ENCODE measurements at regions not wholly inside any gene's neighbourhood (a gene's known extent, or its start where the extent isn't known, plus 50 kb on each side); places are given as distances from the start of the nearest gene placed in this dataset.
A peak's percentile ranks its signal among the peaks of the same experiment; 100 is the strongest.

- H3K36me3 ChIP-seq (ENCODE audit: control insufficient read depth in 2 of 2, insufficient read depth in 2 of 2, low read length in 2 of 2), result no peaks in the 10 kb centered on the region
- no peaks in the 10 kb centered on the region for H3K9me3 ChIP-seq (ENCODE audit: control insufficient read depth in 2 of 2, low read length in 2 of 2)
- H3K4me3 ChIP-seq (ENCODE audit: low read length in 2 of 2), result no peak overlapping the region
- H3K9ac ChIP-seq (ENCODE audit: low read depth in 1 of 2, low read length in 2 of 2), result no peak overlapping the region
- H3K27me3 ChIP-seq (ENCODE audit: control insufficient read depth in 2 of 2, insufficient read depth in 2 of 2, low read length in 2 of 2), result no peaks in the 10 kb centered on the region
- H3K4me1 ChIP-seq (ENCODE audit: control insufficient read depth in 2 of 2, insufficient read depth in 2 of 2, low read length in 2 of 2), result peaks cover 46 to 56% of the 10 kb centered on the region in 2 donors
- H3K27ac ChIP-seq (ENCODE audit: low read depth in 2 of 2, low read length in 2 of 2), result peak overlapping the region in 1 of 2 donors; percentile 17
Measured at GRCh38 chr2:43171789-43172188, 54.6 kb downstream of the ZFP36L2 start.

GRCh38 chr2:43170405-43171105 is 55.9 kb downstream of the ZFP36L2 start:
- H3K4me1 ChIP-seq (ENCODE audit: control insufficient read depth in 2 of 2, insufficient read depth in 2 of 2, low read length in 2 of 2), result peaks cover 46 to 56% of the 10 kb centered on the region in 2 donors
- H3K9ac ChIP-seq (ENCODE audit: low read depth in 1 of 2, low read length in 2 of 2), result peak overlapping the region; percentile 66 to 94
- H3K9me3 ChIP-seq (ENCODE audit: control insufficient read depth in 2 of 2, low read length in 2 of 2), result no peaks in the 10 kb centered on the region
- peak overlapping the region; percentile 58 to 61 for H3K4me3 ChIP-seq (ENCODE audit: low read length in 2 of 2)
- H3K27me3 ChIP-seq (ENCODE audit: control insufficient read depth in 2 of 2, insufficient read depth in 2 of 2, low read length in 2 of 2), result no peaks in the 10 kb centered on the region
- H3K36me3 ChIP-seq (ENCODE audit: control insufficient read depth in 2 of 2, insufficient read depth in 2 of 2, low read length in 2 of 2), result no peaks in the 10 kb centered on the region
- H3K27ac ChIP-seq (ENCODE audit: low read depth in 2 of 2, low read length in 2 of 2), result peak overlapping the region; percentile 94 to 97

- peak overlapping the region; percentile 58 to 61 for H3K4me3 ChIP-seq (ENCODE audit: low read length in 2 of 2)
- H3K27me3 ChIP-seq (ENCODE audit: control insufficient read depth in 2 of 2, insufficient read depth in 2 of 2, low read length in 2 of 2), result no peaks in the 10 kb centered on the region
- H3K36me3 ChIP-seq (ENCODE audit: control insufficient read depth in 2 of 2, insufficient read depth in 2 of 2, low read length in 2 of 2), result no peaks in the 10 kb centered on the region
- H3K9ac ChIP-seq (ENCODE audit: low read depth in 1 of 2, low read length in 2 of 2), result peak overlapping the region; percentile 66 to 94
- peak overlapping the region; percentile 94 to 97 for H3K27ac ChIP-seq (ENCODE audit: low read depth in 2 of 2, low read length in 2 of 2)
- peaks cover 42 to 58% of the 10 kb centered on the region in 2 donors for H3K4me1 ChIP-seq (ENCODE audit: control insufficient read depth in 2 of 2, insufficient read depth in 2 of 2, low read length in 2 of 2)
- no peaks in the 10 kb centered on the region for H3K9me3 ChIP-seq (ENCODE audit: control insufficient read depth in 2 of 2, low read length in 2 of 2)
Measured at GRCh38 chr2:43169987-43170386, 56.4 kb downstream of the ZFP36L2 start.

- no peaks in the 10 kb centered on the region for H3K36me3 ChIP-seq (ENCODE audit: control insufficient read depth in 2 of 2, insufficient read depth in 2 of 2, low read length in 2 of 2)
- peaks cover 43 to 58% of the 10 kb centered on the region in 2 donors for H3K4me1 ChIP-seq (ENCODE audit: control insufficient read depth in 2 of 2, insufficient read depth in 2 of 2, low read length in 2 of 2)
- H3K9me3 ChIP-seq (ENCODE audit: control insufficient read depth in 2 of 2, low read length in 2 of 2), result no peaks in the 10 kb centered on the region
- peak overlapping the region; percentile 66 to 94 for H3K9ac ChIP-seq (ENCODE audit: low read depth in 1 of 2, low read length in 2 of 2)
- no peaks in the 10 kb centered on the region for H3K27me3 ChIP-seq (ENCODE audit: control insufficient read depth in 2 of 2, insufficient read depth in 2 of 2, low read length in 2 of 2)
- H3K4me3 ChIP-seq (ENCODE audit: low read length in 2 of 2), result peak overlapping the region; percentile 58 to 61
- peak overlapping the region; percentile 94 to 97 for H3K27ac ChIP-seq (ENCODE audit: low read depth in 2 of 2, low read length in 2 of 2)
Measured at GRCh38 chr2:43169099-43169945, 57.1 kb downstream of the ZFP36L2 start.

- Histone ChIP-seq H3K4me1 (ENCODE audit: control insufficient read depth in 2 of 2, insufficient read depth in 2 of 2, low read length in 2 of 2) (peaks cover 48 to 64% of the 10 kb centered on the region in 2 donors), H3K4me3 (ENCODE audit: low read length in 2 of 2) (no peak overlapping the region), H3K9me3 (ENCODE audit: control insufficient read depth in 2 of 2, low read length in 2 of 2) (no peaks in the 10 kb centered on the region), H3K27me3 (ENCODE audit: control insufficient read depth in 2 of 2, insufficient read depth in 2 of 2, low read length in 2 of 2) (no peaks in the 10 kb centered on the region), H3K36me3 (ENCODE audit: control insufficient read depth in 2 of 2, insufficient read depth in 2 of 2, low read length in 2 of 2) (no peaks in the 10 kb centered on the region), H3K9ac (ENCODE audit: low read depth in 1 of 2, low read length in 2 of 2) (peak overlapping the region; percentile 52 to 94), H3K27ac (ENCODE audit: low read depth in 2 of 2, low read length in 2 of 2) (peak overlapping the region; percentile 94 to 97)
Measured at GRCh38 chr2:43168016-43168369, 58.4 kb downstream of the ZFP36L2 start.

- Histone ChIP-seq H3K4me3 (ENCODE audit: low read length in 2 of 2) (no peak overlapping the region), H3K27me3 (ENCODE audit: control insufficient read depth in 2 of 2, insufficient read depth in 2 of 2, low read length in 2 of 2) (no peaks in the 10 kb centered on the region), H3K4me1 (ENCODE audit: control insufficient read depth in 2 of 2, insufficient read depth in 2 of 2, low read length in 2 of 2) (peaks cover 47 to 79% of the 10 kb centered on the region in 2 donors), H3K9me3 (ENCODE audit: control insufficient read depth in 2 of 2, low read length in 2 of 2) (no peaks in the 10 kb centered on the region), H3K27ac (ENCODE audit: low read depth in 2 of 2, low read length in 2 of 2) (peak overlapping the region; percentile 85 to 99), H3K36me3 (ENCODE audit: control insufficient read depth in 2 of 2, insufficient read depth in 2 of 2, low read length in 2 of 2) (no peaks in the 10 kb centered on the region), H3K9ac (ENCODE audit: low read depth in 1 of 2, low read length in 2 of 2) (peak overlapping the region in 1 of 2 donors; percentile 3)
Measured at GRCh38 chr2:43165378-43166069, 60.9 kb downstream of the ZFP36L2 start.

GRCh38 chr2:43164686-43165085 is 61.7 kb downstream of the ZFP36L2 start:
- H3K36me3 ChIP-seq (ENCODE audit: control insufficient read depth in 2 of 2, insufficient read depth in 2 of 2, low read length in 2 of 2), result no peaks in the 10 kb centered on the region
- peaks cover 43 to 78% of the 10 kb centered on the region in 2 donors for H3K4me1 ChIP-seq (ENCODE audit: control insufficient read depth in 2 of 2, insufficient read depth in 2 of 2, low read length in 2 of 2)
- no peaks in the 10 kb centered on the region for H3K9me3 ChIP-seq (ENCODE audit: control insufficient read depth in 2 of 2, low read length in 2 of 2)
- peak overlapping the region in 1 of 2 donors; percentile 69 for H3K9ac ChIP-seq (ENCODE audit: low read depth in 1 of 2, low read length in 2 of 2)
- peak overlapping the region; percentile 85 to 99 for H3K27ac ChIP-seq (ENCODE audit: low read depth in 2 of 2, low read length in 2 of 2)
- H3K27me3 ChIP-seq (ENCODE audit: control insufficient read depth in 2 of 2, insufficient read depth in 2 of 2, low read length in 2 of 2), result no peaks in the 10 kb centered on the region
- H3K4me3 ChIP-seq (ENCODE audit: low read length in 2 of 2), result no peak overlapping the region

- H3K9ac ChIP-seq (ENCODE audit: low read depth in 1 of 2, low read length in 2 of 2), result peak overlapping the region; percentile 66 to 69
- H3K4me1 ChIP-seq (ENCODE audit: control insufficient read depth in 2 of 2, insufficient read depth in 2 of 2, low read length in 2 of 2), result peaks cover 44 to 78% of the 10 kb centered on the region in 2 donors
- peak overlapping the region in 1 of 2 donors; percentile 20 for H3K4me3 ChIP-seq (ENCODE audit: low read length in 2 of 2)
- H3K27me3 ChIP-seq (ENCODE audit: control insufficient read depth in 2 of 2, insufficient read depth in 2 of 2, low read length in 2 of 2), result no peaks in the 10 kb centered on the region
- no peaks in the 10 kb centered on the region for H3K9me3 ChIP-seq (ENCODE audit: control insufficient read depth in 2 of 2, low read length in 2 of 2)
- H3K36me3 ChIP-seq (ENCODE audit: control insufficient read depth in 2 of 2, insufficient read depth in 2 of 2, low read length in 2 of 2), result no peaks in the 10 kb centered on the region
- peak overlapping the region; percentile 85 to 99 for H3K27ac ChIP-seq (ENCODE audit: low read depth in 2 of 2, low read length in 2 of 2)
Measured at GRCh38 chr2:43163584-43164270, 62.7 kb downstream of the ZFP36L2 start.

- Histone ChIP-seq H3K9ac (ENCODE audit: low read depth in 1 of 2, low read length in 2 of 2) (peak overlapping the region; percentile 66 to 68), H3K36me3 (ENCODE audit: control insufficient read depth in 2 of 2, insufficient read depth in 2 of 2, low read length in 2 of 2) (no peaks in the 10 kb centered on the region), H3K9me3 (ENCODE audit: control insufficient read depth in 2 of 2, low read length in 2 of 2) (no peaks in the 10 kb centered on the region), H3K27ac (ENCODE audit: low read depth in 2 of 2, low read length in 2 of 2) (peak overlapping the region; percentile 85 to 99), H3K27me3 (ENCODE audit: control insufficient read depth in 2 of 2, insufficient read depth in 2 of 2, low read length in 2 of 2) (no peaks in the 10 kb centered on the region), H3K4me3 (ENCODE audit: low read length in 2 of 2) (peak overlapping the region; percentile 57 to 65), H3K4me1 (ENCODE audit: control insufficient read depth in 2 of 2, insufficient read depth in 2 of 2, low read length in 2 of 2) (peaks cover 47 to 79% of the 10 kb centered on the region in 2 donors)
Measured at GRCh38 chr2:43162511-43162776, 64.0 kb downstream of the ZFP36L2 start.

All from mucosa of rectum (tissue), 2 donors.